ENCODE measurements at regions not wholly inside any gene's neighbourhood (a gene's known extent, or its start where the extent isn't known, plus 50 kb on each side); places are given as distances from the start of the nearest gene placed in this dataset.

GRCh38 chr2:77834360-77835002 lies 312.3 kb upstream of the LRRTM4 start:
- Histone ChIP-seq H3K4me3 (ENCODE audit: insufficient read depth, low read length) (no peak overlapping the region), H3K27me3 (ENCODE audit: insufficient read depth, low read length) (no peaks in the 10 kb centered on the region), H3K9me3 (ENCODE audit: low read depth, low read length) (peaks cover 4% of the 10 kb centered on the region), H3K27ac (ENCODE audit: low read depth, low read length) (no peak overlapping the region), H3K79me2 (ENCODE audit: insufficient read depth, low read length) (no peaks in the 10 kb centered on the region), H4K20me1 (ENCODE audit: insufficient read depth, low read length) (no peaks in the 10 kb centered on the region), H2AFZ (ENCODE audit: low read length) (no peak overlapping the region), H3K36me3 (ENCODE audit: insufficient read depth, low read length) (no peaks in the 10 kb centered on the region), H3K4me1 (ENCODE audit: insufficient read depth, low read length) (no peaks in the 10 kb centered on the region), H3K4me2 (ENCODE audit: insufficient read depth, low read length) (no peak overlapping the region)
- TF ChIP-seq CTCF (IDR thresholded peaks at IDR 0.05; ENCODE audit: extremely low read depth, low read depth, low read length) = no peak
- DNase-seq (ENCODE audit: insufficient read length, low spot score, missing footprints) = no peak

GRCh38 chr2:77838441-77838840 lies 316.3 kb upstream of the LRRTM4 start:
- H3K36me3 ChIP-seq (ENCODE audit: insufficient read depth, low read length) = no peaks in the 10 kb centered on the region
- no peak for TF ChIP-seq CTCF (IDR thresholded peaks at IDR 0.05; ENCODE audit: extremely low read depth, low read depth, low read length)
- H3K4me1 ChIP-seq (ENCODE audit: insufficient read depth, low read length) = no peaks in the 10 kb centered on the region
- no peak for DNase-seq (ENCODE audit: insufficient read length, low spot score, missing footprints)
- H3K79me2 ChIP-seq (ENCODE audit: insufficient read depth, low read length) = no peaks in the 10 kb centered on the region
- H3K27me3 ChIP-seq (ENCODE audit: insufficient read depth, low read length) = no peaks in the 10 kb centered on the region
- H4K20me1 ChIP-seq (ENCODE audit: insufficient read depth, low read length) = no peaks in the 10 kb centered on the region
- H3K9me3 ChIP-seq (ENCODE audit: low read depth, low read length) = peaks cover 2% of the 10 kb centered on the region
- H3K4me3 ChIP-seq (ENCODE audit: insufficient read depth, low read length) = no peak overlapping the region
- H3K27ac ChIP-seq (ENCODE audit: low read depth, low read length) = no peak overlapping the region
- H3K4me2 ChIP-seq (ENCODE audit: insufficient read depth, low read length) = no peak overlapping the region
- H2AFZ ChIP-seq (ENCODE audit: low read length) = no peak overlapping the region

- no peaks in the 10 kb centered on the region for H3K79me2 ChIP-seq (ENCODE audit: insufficient read depth, low read length)
- H3K4me2 ChIP-seq (ENCODE audit: insufficient read depth, low read length) = no peak overlapping the region
- no peaks in the 10 kb centered on the region for H4K20me1 ChIP-seq (ENCODE audit: insufficient read depth, low read length)
- H3K27ac ChIP-seq (ENCODE audit: low read depth, low read length) = no peak overlapping the region
- no peaks in the 10 kb centered on the region for H3K36me3 ChIP-seq (ENCODE audit: insufficient read depth, low read length)
- no peaks in the 10 kb centered on the region for H3K4me1 ChIP-seq (ENCODE audit: insufficient read depth, low read length)
- no peak for TF ChIP-seq CTCF (IDR thresholded peaks at IDR 0.05; ENCODE audit: extremely low read depth, low read depth, low read length)
- no peak for DNase-seq (ENCODE audit: insufficient read length, low spot score, missing footprints)
- peaks cover 2% of the 10 kb centered on the region for H3K9me3 ChIP-seq (ENCODE audit: low read depth, low read length)
- H3K4me3 ChIP-seq (ENCODE audit: insufficient read depth, low read length) = no peak overlapping the region
- H3K27me3 ChIP-seq (ENCODE audit: insufficient read depth, low read length) = no peaks in the 10 kb centered on the region
- no peak overlapping the region for H2AFZ ChIP-seq (ENCODE audit: low read length)
Observed at GRCh38 chr2:77839102-77839501, 316.9 kb upstream of the LRRTM4 start.

GRCh38 chr2:77862120-77862519 lies 339.9 kb upstream of the LRRTM4 start:
- Histone ChIP-seq H2AFZ (ENCODE audit: low read length) (no peak overlapping the region), H3K79me2 (ENCODE audit: insufficient read depth, low read length) (no peaks in the 10 kb centered on the region), H3K27me3 (ENCODE audit: insufficient read depth, low read length) (no peaks in the 10 kb centered on the region), H3K27ac (ENCODE audit: low read depth, low read length) (no peak overlapping the region), H3K4me2 (ENCODE audit: insufficient read depth, low read length) (no peak overlapping the region), H3K4me1 (ENCODE audit: insufficient read depth, low read length) (no peaks in the 10 kb centered on the region), H3K4me3 (ENCODE audit: insufficient read depth, low read length) (no peak overlapping the region), H3K9me3 (ENCODE audit: low read depth, low read length) (no peaks in the 10 kb centered on the region), H3K36me3 (ENCODE audit: insufficient read depth, low read length) (no peaks in the 10 kb centered on the region), H4K20me1 (ENCODE audit: insufficient read depth, low read length) (no peaks in the 10 kb centered on the region)
- no peak for DNase-seq (ENCODE audit: insufficient read length, low spot score, missing footprints)
- no peak for TF ChIP-seq CTCF (IDR thresholded peaks at IDR 0.05; ENCODE audit: extremely low read depth, low read depth, low read length)
